GM23338 (cell line): ENCODE measurements at regions not wholly inside any gene's neighbourhood (a gene's known extent, or its start where the extent isn't known, plus 50 kb on each side); places are given as distances from the start of the nearest gene placed in this dataset.

ENCODE experiments used
- ATAC-seq: fragments of 200-7000 bp; cut with Tn5 transposase; 3 replicates; pipeline ENCODE4 v1.9.1; 2020
- DNase-seq: peaks from one replicate; pipeline ENCODE4 v3.0.0-alpha.2; 2015; ENCODE audit warnings: low spot score
- H2AFZ ChIP-seq: fragments of 200-600 bp; sonication (generic); 2 replicates; pipeline ENCODE4 v1.8.0; 2016; ENCODE audit warnings: antibody characterized with exemption, mild to moderate bottlenecking, moderate library complexity
- H3F3A ChIP-seq: fragments of 200-600 bp; sonication (generic); replicated peaks from 2 replicates; pipeline ENCODE4 v1.8.0; 2017; ENCODE audit warnings: antibody characterized with exemption, mixed run types, low read depth
- H3K27ac ChIP-seq: fragments of 200-600 bp; sonication (generic); 2 replicates; pipeline ENCODE4 v1.6.1; 2016; ENCODE audit warnings: low read depth
- H3K27me3 ChIP-seq: fragments of 200-600 bp; sonication (generic); 2 replicates; pipeline ENCODE4 v1.8.0; 2016; ENCODE audit warnings: mild to moderate bottlenecking, mixed run types, moderate library complexity; ENCODE audit not compliant: insufficient read depth
- H3K36me3 ChIP-seq: fragments of 200-600 bp; sonication (generic); 2 replicates; pipeline ENCODE4 v1.8.0; 2016; ENCODE audit warnings: mild to moderate bottlenecking; ENCODE audit not compliant: insufficient read depth
- H3K4me1 ChIP-seq: fragments of 200-600 bp; sonication (generic); 2 replicates; pipeline ENCODE4 v1.8.0; 2016; ENCODE audit warnings: mild to moderate bottlenecking, moderate library complexity; ENCODE audit not compliant: insufficient read depth
- H3K4me2 ChIP-seq: fragments of 200-600 bp; sonication (generic); 2 replicates; pipeline ENCODE4 v1.7.1; 2017; ENCODE audit warnings: mixed run types
- H3K4me3 ChIP-seq: fragments of 200-600 bp; sonication (generic); 2 replicates; pipeline ENCODE4 v1.6.1; 2016; ENCODE audit warnings: mixed run types
- H3K79me2 ChIP-seq: fragments of 200-600 bp; sonication (generic); replicated peaks from 2 replicates; pipeline ENCODE4 v1.8.0; 2017; ENCODE audit warnings: mild to moderate bottlenecking; ENCODE audit not compliant: insufficient read depth
- H3K9me2 ChIP-seq: fragments of 200-600 bp; sonication (generic); 2 replicates; pipeline ENCODE4 v1.8.0; 2017; ENCODE audit not compliant: insufficient read depth
- H4K20me1 ChIP-seq: fragments of 200-600 bp; sonication (generic); replicated peaks from 2 replicates; pipeline ENCODE4 v1.8.0; 2017; ENCODE audit warnings: mild to moderate bottlenecking; ENCODE audit not compliant: insufficient read depth
- H3K27ac Mint-ChIP-seq: 2 replicates; pipeline ENCODE4 v1.8.0; 2020; ENCODE audit warnings: inconsistent platforms, mild to moderate bottlenecking, moderate library complexity, mixed read lengths
- H3K27me3 Mint-ChIP-seq: 3 replicates; pipeline ENCODE4 v1.8.0; 2022; ENCODE audit warnings: low read depth, mild to moderate bottlenecking, moderate library complexity, mixed read lengths, inconsistent platforms; ENCODE audit not compliant: insufficient read depth, poor library complexity
- H3K36me3 Mint-ChIP-seq: 3 replicates; pipeline ENCODE4 v1.8.0; 2021; ENCODE audit warnings: low read depth, mild to moderate bottlenecking, inconsistent platforms, moderate library complexity, mixed read lengths
- H3K4me1 Mint-ChIP-seq: 3 replicates; pipeline ENCODE4 v1.8.0; 2020; ENCODE audit warnings: mild to moderate bottlenecking, inconsistent platforms, mixed read lengths
- H3K4me3 Mint-ChIP-seq: 3 replicates; pipeline ENCODE4 v1.8.0; 2021; ENCODE audit warnings: moderate library complexity, mild to moderate bottlenecking, inconsistent platforms, mixed read lengths
- H3K9me3 Mint-ChIP-seq: 3 replicates; pipeline ENCODE4 v1.8.0; 2020; ENCODE audit warnings: moderate library complexity, mild to moderate bottlenecking, inconsistent platforms, mixed read lengths
- ETS1 ChIP-seq: IDR thresholded peaks from 2 replicates; pipeline ENCODE4 v1.6.1; 2016; ENCODE audit warnings: antibody characterized with exemption
- EZH2 ChIP-seq: fragments of 200-600 bp; sonication (generic); IDR thresholded peaks from one replicate; pipeline ENCODE4 v1.8.0; 2017; ENCODE audit warnings: antibody characterized with exemption, mild to moderate bottlenecking, low read depth; ENCODE audit not compliant: unreplicated experiment
- EZH2phosphoT487 ChIP-seq: fragments of 200-600 bp; sonication (generic); IDR thresholded peaks from one replicate; pipeline ENCODE4 v1.8.1; 2018; ENCODE audit warnings: antibody characterized with exemption; ENCODE audit not compliant: unreplicated experiment
- NANOG ChIP-seq: IDR thresholded peaks from 2 replicates; pipeline ENCODE4 v1.6.1; 2016; ENCODE audit warnings: antibody characterized with exemption, borderline replicate concordance
- REST ChIP-seq: IDR thresholded peaks from one replicate; pipeline ENCODE4 v1.6.1; 2018; ENCODE audit warnings: antibody characterized with exemption; ENCODE audit not compliant: unreplicated experiment
- STAT1 ChIP-seq: IDR thresholded peaks from one replicate; pipeline ENCODE4 v1.6.1; 2016; ENCODE audit warnings: antibody characterized with exemption; ENCODE audit not compliant: unreplicated experiment
- ZNF114 ChIP-seq: fragments of 250-450 bp; sonication (Bioruptor Pico); IDR thresholded peaks from 2 replicates; pipeline ENCODE4 v1.5.0; 2020; ENCODE audit warnings: mild to moderate bottlenecking, moderate library complexity
- ZNF331 ChIP-seq: fragments of 250-450 bp; sonication (Bioruptor Pico); IDR thresholded peaks from 2 replicates; pipeline ENCODE4 v1.5.0; 2020; ENCODE audit warnings: low read depth, mild to moderate bottlenecking, moderate library complexity
- TF ChIP-seq, protein P1 (sequence below), 2 experiments: fragments of 200-600 bp in 1 of 2; sonication (generic) in 1 of 2; conservative IDR thresholded peaks; 2 replicates each; pipeline versions ENCODE4 v1.5.1 to v1.6.1; 2016 to 2017; ENCODE audit warnings: antibody characterized with exemption in 2 of 2, low read depth in 2 of 2, mild to moderate bottlenecking in 2 of 2, moderate library complexity in 1 of 2

- Histone ChIP-seq H3K79me2 (no peaks in the 10 kb centered on the region), H3K36me3 (no peaks in the 10 kb centered on the region), H3F3A (no peaks in the 10 kb centered on the region), H2AFZ (no peak overlapping the region), H3K4me2 (no peak overlapping the region), H3K27ac (no peak overlapping the region), H3K27me3 (no peaks in the 10 kb centered on the region), H3K4me3 (no peak overlapping the region), H3K9me2 (0 out of 2 replicates have a peak, but pooled peaks cover 5% of the 10 kb centered on the region), H3K4me1 (peaks cover 11% of the 10 kb centered on the region; the same call in 1 of the 2 replicates), H4K20me1 (no peaks in the 10 kb centered on the region)
- Mint-ChIP-seq H3K36me3 (no peaks in the 10 kb centered on the region), H3K27me3 (peaks cover 2% of the 10 kb centered on the region), H3K4me3 (no peak overlapping the region), H3K27ac (no peak overlapping the region), H3K4me1 (peaks cover 10% of the 10 kb centered on the region), H3K9me3 (peaks cover under 1% of the 10 kb centered on the region; the same call in 1 of the 3 replicates)
- ATAC-seq: no peak
- TF ChIP-seq, protein P1, sequence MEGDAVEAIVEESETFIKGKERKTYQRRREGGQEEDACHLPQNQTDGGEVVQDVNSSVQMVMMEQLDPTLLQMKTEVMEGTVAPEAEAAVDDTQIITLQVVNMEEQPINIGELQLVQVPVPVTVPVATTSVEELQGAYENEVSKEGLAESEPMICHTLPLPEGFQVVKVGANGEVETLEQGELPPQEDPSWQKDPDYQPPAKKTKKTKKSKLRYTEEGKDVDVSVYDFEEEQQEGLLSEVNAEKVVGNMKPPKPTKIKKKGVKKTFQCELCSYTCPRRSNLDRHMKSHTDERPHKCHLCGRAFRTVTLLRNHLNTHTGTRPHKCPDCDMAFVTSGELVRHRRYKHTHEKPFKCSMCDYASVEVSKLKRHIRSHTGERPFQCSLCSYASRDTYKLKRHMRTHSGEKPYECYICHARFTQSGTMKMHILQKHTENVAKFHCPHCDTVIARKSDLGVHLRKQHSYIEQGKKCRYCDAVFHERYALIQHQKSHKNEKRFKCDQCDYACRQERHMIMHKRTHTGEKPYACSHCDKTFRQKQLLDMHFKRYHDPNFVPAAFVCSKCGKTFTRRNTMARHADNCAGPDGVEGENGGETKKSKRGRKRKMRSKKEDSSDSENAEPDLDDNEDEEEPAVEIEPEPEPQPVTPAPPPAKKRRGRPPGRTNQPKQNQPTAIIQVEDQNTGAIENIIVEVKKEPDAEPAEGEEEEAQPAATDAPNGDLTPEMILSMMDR (conservative IDR thresholded peaks at IDR 0.05; ENCODE audit: low read depth in 2 of 2): no peak
- no peak for TF ChIP-seq REST
- DNase-seq: no peak
Measured at GRCh38 chr5:23635938-23636337, 128.5 kb downstream of the PRDM9 start.

DNA sequence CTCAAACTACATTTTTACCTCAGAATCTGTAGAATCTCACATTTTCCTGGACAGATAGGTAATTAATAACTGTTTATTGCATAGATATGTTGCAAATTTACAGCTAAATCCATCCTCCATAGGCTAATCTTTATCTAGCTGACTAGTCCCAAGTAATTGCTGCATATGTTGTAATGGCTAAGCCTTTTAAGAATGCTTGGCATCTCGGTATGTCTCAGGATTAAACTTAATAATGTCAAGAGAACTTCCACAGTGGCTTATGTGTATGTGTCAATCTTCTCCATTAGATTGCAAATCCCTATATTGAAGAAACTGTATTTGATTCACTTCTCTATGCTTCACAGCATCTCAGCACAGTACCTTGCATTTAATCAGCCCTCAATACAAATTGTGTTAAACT, 131.9 kb downstream of the PRDM9 start:
- no peak for DNase-seq
- Histone ChIP-seq H3K27ac (no peak overlapping the region), H3K27me3 (no peaks in the 10 kb centered on the region), H3F3A (no peaks in the 10 kb centered on the region), H3K4me1 (peaks cover 11% of the 10 kb centered on the region; the same call in 1 of the 2 replicates), H3K4me2 (no peak overlapping the region), H4K20me1 (no peaks in the 10 kb centered on the region), H3K9me2 (peaks cover 5% of the 10 kb centered on the region; the same call in 1 of the 2 replicates), H3K4me3 (no peak overlapping the region), H3K79me2 (no peaks in the 10 kb centered on the region), H3K36me3 (no peaks in the 10 kb centered on the region), H2AFZ (no peak overlapping the region)
- H3K4me3 Mint-ChIP-seq: no peak overlapping the region
- ATAC-seq: no peak
- peaks cover 15% of the 10 kb centered on the region; the same call in 2 of the 3 replicates for H3K9me3 Mint-ChIP-seq
- no peaks in the 10 kb centered on the region; the same call in 2 of the 3 replicates for H3K36me3 Mint-ChIP-seq
- H3K4me1 Mint-ChIP-seq: peaks cover 10% of the 10 kb centered on the region
- no peak overlapping the region for H3K27ac Mint-ChIP-seq
- peaks cover 2% of the 10 kb centered on the region for H3K27me3 Mint-ChIP-seq
- TF ChIP-seq STAT1 (no peak), ZNF114 (no peak), ZNF331 (CRISPR knock-in tag) (no peak), EZH2 (no peak), EZH2phosphoT487 (no peak), NANOG (no peak), ETS1 (no peak), REST (no peak)
